GM12892 (cell line): ENCODE measurements at regions not wholly inside any gene's neighbourhood (a gene's known extent, or its start where the extent isn't known, plus 50 kb on each side); places are given as distances from the start of the nearest gene placed in this dataset.

Source experiments
- DNase-seq: peaks from one replicate; pipeline ENCODE4 v3.0.0; 2011; ENCODE audit not compliant: insufficient read length
- FAIRE-seq: peaks from 2 replicates; lab custom pipeline; 2011; peaks lifted over from hg19 to GRCh38; lab: Jason Lieb, UNC
- POLR2A ChIP-seq: IDR thresholded peaks from 2 replicates; pipeline ENCODE4 v1.6.1; 2011; ENCODE audit warnings: low read depth, low read length, control low read depth
- POLR2AphosphoS5 ChIP-seq: IDR thresholded peaks from 2 replicates; pipeline ENCODE4 v1.6.1; 2011; ENCODE audit warnings: low read depth, low read length, control low read depth
- TAF1 ChIP-seq: IDR thresholded peaks from 2 replicates; pipeline ENCODE4 v1.6.1; 2011; ENCODE audit warnings: low read depth, mild to moderate bottlenecking, control low read depth, low read length, borderline replicate concordance

GRCh38 chr13:107845911-107846310, 369.4 kb downstream of the LIG4 start:
- DNase-seq (no peak), FAIRE-seq (no peak)
- TF ChIP-seq TAF1 (no peak), POLR2A (no peak), POLR2AphosphoS5 (no peak)

- no peak for DNase-seq
- FAIRE-seq, result no peak
- TF ChIP-seq POLR2AphosphoS5, result no peak
- TF ChIP-seq TAF1, result no peak
- TF ChIP-seq POLR2A, result no peak
Observed at GRCh38 chr13:107843681-107844080, 371.7 kb downstream of the LIG4 start.

- TF ChIP-seq TAF1, result no peak
- FAIRE-seq (no peak), DNase-seq (no peak)
Observed at GRCh38 chr13:107843281-107843680, 372.1 kb downstream of the LIG4 start.

- DNase-seq, result no peak
- TF ChIP-seq POLR2AphosphoS5 (no peak), TAF1 (no peak), POLR2A (no peak)
- FAIRE-seq, result no peak
Observed at GRCh38 chr13:107842562-107843180, 372.7 kb downstream of the LIG4 start.

GRCh38 chr13:107838588-107839161, 376.7 kb downstream of the LIG4 start:
- FAIRE-seq (no peak), DNase-seq (no peak)
- TF ChIP-seq TAF1, result no peak
- no peak for TF ChIP-seq POLR2A
- TF ChIP-seq POLR2AphosphoS5, result no peak

- no peak for DNase-seq
- FAIRE-seq, result no peak
- TF ChIP-seq TAF1, result no peak
- no peak for TF ChIP-seq POLR2A
- no peak for TF ChIP-seq POLR2AphosphoS5
Observed at GRCh38 chr13:107836685-107837084, 378.7 kb downstream of the LIG4 start.

- no peak for FAIRE-seq
- no peak for TF ChIP-seq POLR2AphosphoS5
- TF ChIP-seq TAF1, result no peak
- no peak for TF ChIP-seq POLR2A
- no peak for DNase-seq
Observed at GRCh38 chr13:107835339-107836018, 379.9 kb downstream of the LIG4 start.

- TF ChIP-seq POLR2AphosphoS5, result no peak
- no peak for TF ChIP-seq POLR2A
- no peak for TF ChIP-seq TAF1
- no peak for DNase-seq
Observed at GRCh38 chr13:107834717-107835116, 380.6 kb downstream of the LIG4 start.

GRCh38 chr13:107834281-107834680, 381.1 kb downstream of the LIG4 start:
- DNase-seq, result no peak
- no peak for FAIRE-seq
- no peak for TF ChIP-seq POLR2A
- no peak for TF ChIP-seq POLR2AphosphoS5
- no peak for TF ChIP-seq TAF1

More at GRCh38 chr13:107834717-107835116, 380.6 kb downstream of the LIG4 start:
- FAIRE-seq, result no peak

- DNase-seq, result no peak
- no peak for TF ChIP-seq POLR2AphosphoS5
- no peak for TF ChIP-seq TAF1
- no peak for TF ChIP-seq POLR2A
- FAIRE-seq, result no peak
Observed at GRCh38 chr13:107832500-107833100, 382.7 kb downstream of the LIG4 start.

- FAIRE-seq (no peak), DNase-seq (no peak)
- no peak for TF ChIP-seq POLR2AphosphoS5
- no peak for TF ChIP-seq TAF1
- TF ChIP-seq POLR2A, result no peak
Observed at GRCh38 chr13:107830804-107831203, 384.5 kb downstream of the LIG4 start.

GRCh38 chr13:107827840-107828549, 387.3 kb downstream of the LIG4 start:
- TF ChIP-seq TAF1, result no peak
- no peak for TF ChIP-seq POLR2AphosphoS5
- no peak for TF ChIP-seq POLR2A
- DNase-seq (no peak), FAIRE-seq (no peak)

GRCh38 chr13:107824635-107825034, 390.7 kb downstream of the LIG4 start:
- TF ChIP-seq POLR2A (no peak), TAF1 (no peak), POLR2AphosphoS5 (no peak)
- FAIRE-seq (no peak), DNase-seq (no peak)
